ENCODE measurements at regions not wholly inside any gene's neighbourhood (a gene's known extent, or its start where the extent isn't known, plus 50 kb on each side); places are given as distances from the start of the nearest gene placed in this dataset.

DNA sequence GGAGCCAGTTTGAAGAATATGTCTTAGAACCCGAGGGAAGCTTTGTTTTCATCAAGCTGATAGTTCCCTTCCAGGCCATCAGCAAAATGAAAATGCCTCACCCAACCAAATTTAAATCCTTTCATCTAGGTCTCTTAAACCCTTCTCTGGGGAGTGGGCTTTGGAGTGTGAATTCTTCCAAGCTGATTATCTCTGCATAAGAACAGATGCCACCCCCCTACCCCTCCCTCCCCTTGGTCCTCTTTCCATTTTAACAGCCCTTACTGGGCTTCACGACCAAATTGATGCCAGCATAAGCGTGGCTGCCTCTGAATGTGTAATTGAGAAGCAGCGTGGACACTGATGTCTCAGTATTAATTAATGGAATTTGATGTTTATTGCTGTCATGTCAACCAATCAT lies 509.7 kb upstream of the CLINT1 start:
- DNase-seq (ENCODE audit: low spot score) = no peak

- no peak for DNase-seq (ENCODE audit: low spot score)
Observed at GRCh38 chr5:158364367-158364766, 505.4 kb upstream of the CLINT1 start.

DNA sequence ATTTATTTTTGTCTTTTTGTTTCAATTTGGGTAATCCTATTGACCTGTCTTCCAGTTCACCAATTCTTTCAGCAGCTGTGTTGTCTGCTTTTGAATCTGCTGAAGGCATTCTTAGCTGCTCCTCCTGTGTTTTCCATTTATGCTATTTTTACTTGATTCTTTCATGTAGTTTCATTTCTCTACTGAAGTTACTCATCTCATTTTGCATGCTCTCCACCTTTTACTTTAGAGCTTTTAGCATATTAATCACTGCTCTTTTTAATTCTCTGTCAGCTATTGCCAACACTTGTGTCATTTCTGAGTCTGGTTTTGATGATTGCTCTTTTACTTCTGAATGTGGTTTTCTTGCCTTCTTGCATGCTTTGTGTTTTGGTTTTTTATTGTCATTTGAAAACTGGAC lies 496.0 kb upstream of the CLINT1 start:
- DNase-seq (ENCODE audit: low spot score) = no peak

- DNase-seq (ENCODE audit: low spot score) = no peak
Observed at GRCh38 chr5:158351485-158352125, 492.7 kb upstream of the CLINT1 start.

GRCh38 chr5:158349987-158350386 lies 491.0 kb upstream of the CLINT1 start:
- DNase-seq (ENCODE audit: low spot score) = no peak

- DNase-seq (ENCODE audit: low spot score) = no peak
Observed at GRCh38 chr5:158344376-158344775, 485.4 kb upstream of the CLINT1 start.

DNA sequence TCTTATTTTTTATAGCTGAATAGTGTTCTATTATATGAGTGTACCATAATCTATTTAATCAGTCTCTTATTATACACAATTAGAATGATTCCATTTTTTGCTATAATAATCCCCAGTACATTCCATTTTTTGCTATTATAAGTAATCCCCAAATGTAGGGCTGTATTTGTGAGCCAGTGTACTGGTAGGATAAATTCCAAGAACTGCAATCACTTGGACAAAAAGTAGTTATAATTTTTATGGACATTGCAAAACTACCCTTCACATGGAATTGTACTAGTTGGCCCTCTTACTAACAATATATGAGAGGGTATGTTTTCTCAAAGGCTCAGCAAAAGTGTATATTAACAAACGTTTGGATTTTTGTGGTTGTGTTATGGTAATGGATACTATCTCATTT lies 481.7 kb upstream of the CLINT1 start:
- DNase-seq (ENCODE audit: low spot score) = no peak

DNA sequence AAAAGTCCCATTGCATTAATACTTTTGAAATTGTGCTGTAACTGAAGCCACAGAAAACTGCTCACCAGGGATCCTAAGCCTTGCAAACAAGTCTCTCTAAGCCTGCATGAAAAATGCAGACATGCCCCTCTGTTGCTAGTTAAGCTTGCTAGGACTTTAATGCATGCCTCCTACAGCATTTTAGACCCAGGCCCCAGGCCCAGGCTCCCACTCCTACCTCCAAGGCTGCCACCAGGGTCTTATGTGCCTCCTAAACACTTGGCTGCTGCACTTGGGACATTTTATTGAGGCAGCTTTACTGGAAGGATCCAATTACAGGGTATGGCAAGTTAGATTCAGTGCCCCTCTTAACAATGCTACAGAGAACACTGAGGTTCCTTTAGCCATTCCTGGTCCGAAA lies 467.3 kb upstream of the CLINT1 start:
- no peak for DNase-seq (ENCODE audit: low spot score)

DNA sequence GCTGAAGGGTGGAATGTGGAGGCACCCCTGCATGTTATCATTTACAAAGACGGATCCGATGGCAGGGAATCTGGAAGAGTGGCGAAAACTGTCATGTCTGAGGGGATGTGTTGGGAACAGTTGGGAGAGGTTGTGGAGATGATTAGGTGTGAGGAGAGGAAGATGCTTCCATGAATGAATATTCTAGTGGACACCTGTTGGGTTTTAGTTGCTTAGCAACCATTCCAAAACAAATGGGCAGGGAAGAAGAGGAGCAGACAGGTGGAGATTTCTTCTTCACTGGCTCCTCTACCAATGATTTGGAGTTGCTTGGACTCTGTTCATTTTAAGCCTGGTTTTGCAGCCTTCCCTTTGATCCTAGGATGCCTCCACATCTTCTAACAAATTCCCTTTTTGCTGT lies 465.3 kb upstream of the CLINT1 start:
- no peak for DNase-seq (ENCODE audit: low spot score)

DNA sequence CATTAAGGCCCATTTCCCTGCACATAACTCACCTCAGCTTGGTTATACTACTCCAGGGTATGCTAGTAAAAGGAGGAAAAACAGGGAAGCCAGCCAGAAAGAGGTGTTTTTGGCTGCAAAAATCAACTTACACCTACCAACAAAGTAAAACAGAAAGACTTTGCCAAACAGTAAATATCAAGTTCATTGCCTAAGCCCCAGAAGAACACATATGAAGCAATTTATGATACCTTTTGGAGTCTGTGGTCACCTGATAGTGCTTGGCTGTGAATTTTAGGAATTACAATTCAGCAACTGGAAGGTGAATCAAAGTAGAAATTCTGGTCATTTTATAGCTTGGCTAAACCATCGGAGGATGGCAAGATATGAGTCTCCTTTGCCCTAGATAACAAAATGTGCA lies 463.7 kb upstream of the CLINT1 start:
- DNase-seq (ENCODE audit: low spot score) = no peak

DNA sequence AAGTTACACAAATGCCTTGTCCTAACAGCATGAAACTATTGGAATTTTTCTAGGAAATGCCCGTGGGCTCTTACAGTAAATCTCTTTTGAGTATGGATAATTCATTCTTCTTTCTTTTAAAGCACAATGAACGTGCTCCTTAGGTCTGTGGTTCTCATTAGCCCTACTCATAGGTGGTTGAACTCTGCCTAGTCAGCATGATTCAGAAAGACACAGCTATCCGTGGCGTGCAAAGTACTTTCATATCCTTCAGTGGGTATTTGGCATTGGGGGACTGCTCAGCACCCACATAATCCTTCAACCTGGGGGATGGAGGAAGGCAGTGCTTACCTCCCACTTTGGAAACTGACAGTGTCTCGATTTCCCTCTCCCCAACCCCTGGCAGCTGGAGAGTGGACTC lies 462.0 kb upstream of the CLINT1 start:
- DNase-seq (ENCODE audit: low spot score) = no peak

DNA sequence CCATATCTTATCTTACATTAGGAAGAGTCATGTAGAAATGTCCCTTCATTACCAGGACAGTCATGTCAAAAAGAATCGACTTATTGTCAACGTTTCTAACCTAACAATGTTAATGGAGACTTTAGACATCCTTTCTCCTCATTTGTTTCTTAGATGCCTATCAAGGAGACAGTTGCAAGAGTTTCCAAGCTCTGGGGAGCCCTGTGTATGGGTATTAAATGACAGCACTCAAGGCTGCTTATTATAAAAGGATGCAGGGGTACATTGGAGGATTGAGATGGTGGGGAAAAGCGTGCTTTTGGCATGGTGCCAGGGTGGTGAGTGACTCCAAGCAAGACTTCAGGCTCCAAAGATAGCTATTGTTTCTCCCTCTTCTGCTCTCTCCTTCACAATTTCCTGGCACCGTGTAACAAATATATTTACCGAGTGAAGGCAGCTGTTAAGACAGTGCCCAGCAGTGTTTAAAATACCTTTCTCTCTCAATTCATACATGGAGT lies 461.3 kb upstream of the CLINT1 start:
- DNase-seq (ENCODE audit: low spot score) = no peak

GRCh38 chr5:158317507-158317906 lies 458.6 kb upstream of the CLINT1 start:
- no peak for DNase-seq (ENCODE audit: low spot score)

DNA sequence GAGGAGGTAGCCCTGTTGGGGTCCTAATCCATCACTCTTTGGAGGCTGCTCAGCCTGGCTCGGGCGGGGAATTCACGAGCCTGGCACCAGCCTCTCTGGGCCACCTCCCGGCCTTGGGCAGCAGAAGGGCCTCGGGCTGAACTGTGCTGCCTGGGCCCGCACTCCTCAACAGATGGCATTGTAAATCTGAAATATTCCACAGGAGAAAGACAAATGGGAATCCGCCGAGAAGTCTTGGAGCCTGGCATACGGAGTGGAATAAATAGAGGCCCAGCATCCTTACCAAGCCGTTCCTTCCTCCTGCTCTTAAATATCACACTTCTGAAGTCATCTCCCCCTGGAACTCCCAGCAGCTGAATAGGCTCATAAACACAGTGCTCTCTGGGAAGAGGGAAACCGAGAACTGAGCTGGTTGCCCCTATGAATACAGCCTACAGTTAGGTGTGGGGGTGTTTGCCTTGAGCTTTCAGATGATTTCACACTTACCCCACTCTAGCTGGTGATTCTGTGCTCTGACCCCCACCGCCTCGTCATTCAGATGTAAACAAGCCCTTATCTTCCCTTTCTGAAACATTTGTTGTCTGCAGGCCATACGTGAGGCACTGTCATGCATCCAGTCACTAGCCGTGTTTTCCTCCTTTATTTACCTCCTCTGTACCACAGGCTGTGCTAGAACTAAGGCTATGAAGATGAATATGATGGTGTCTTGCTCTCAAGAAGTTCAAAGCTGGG lies 455.0 kb upstream of the CLINT1 start:
- no peak for DNase-seq (ENCODE audit: low spot score)

DNA sequence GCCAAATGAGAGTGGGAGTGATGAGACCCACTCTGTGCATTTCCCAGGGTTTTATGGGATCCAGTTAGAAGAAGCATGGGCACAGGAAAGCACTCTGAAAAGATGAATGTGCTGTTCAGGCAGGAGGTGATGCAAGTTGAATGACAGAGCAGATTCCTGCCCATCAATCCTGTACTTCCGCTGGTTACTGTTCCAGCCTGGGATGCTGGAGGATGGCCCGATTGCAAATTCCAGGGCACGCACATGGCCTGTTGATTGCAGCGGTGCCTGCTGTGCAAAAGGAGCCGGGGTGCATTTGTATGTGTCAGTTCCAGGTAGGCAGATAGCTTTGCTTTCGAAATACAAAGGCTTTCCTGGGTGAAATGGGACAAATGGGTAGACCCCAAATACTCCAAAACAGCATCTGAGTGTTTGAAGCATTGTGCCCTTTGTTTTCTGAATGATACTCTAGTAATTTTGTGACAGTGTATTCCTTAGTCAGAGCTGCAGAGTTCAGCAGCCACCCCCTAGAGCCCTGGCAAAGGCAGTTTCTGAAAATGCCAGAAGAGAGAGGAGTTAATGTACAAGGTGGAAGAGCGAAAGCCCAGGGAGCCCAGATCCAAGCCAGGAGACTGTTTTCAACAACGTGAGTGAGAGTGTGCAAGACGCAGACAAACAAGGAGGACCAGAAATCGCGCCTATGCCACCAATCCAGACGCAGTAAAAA lies 454.2 kb upstream of the CLINT1 start:
- no peak for DNase-seq (ENCODE audit: low spot score)

DNA sequence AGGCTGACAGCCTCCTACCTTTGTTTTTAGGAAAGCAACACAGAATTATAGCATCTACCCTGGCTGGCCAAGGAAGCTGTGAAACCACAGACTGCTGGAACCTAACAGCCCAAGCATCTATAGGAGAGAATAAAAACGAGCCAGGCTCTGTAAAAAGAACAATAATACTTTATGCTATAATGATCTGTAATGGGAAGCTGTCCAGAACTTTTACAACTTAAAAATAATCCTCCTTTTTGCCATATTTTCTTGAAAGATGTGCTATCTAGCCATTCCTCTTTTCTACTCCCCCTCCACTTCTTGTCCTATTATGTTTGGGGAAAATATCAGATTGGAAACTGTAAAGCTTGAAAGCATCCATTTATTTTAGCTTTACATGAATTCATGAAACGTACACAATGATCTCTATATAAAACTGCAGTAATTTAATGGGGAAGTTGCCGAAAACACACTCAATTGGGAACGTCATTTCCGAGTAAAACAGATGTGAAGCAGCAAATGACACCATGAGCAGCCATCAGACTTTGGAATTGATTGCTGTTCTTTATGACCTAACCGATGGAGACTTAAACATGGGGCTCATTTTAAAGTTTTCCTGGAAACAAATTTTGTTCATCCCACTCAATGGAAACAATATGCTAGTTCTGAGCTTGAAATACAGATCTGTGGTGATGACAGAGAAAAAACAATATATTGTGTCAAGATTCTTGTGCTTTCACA lies 450.3 kb upstream of the CLINT1 start:
- DNase-seq (ENCODE audit: low spot score) = no peak

GRCh38 chr5:158308429-158309025 lies 449.6 kb upstream of the CLINT1 start:
- no peak for DNase-seq (ENCODE audit: low spot score)

GRCh38 chr5:158305861-158306260 lies 446.9 kb upstream of the CLINT1 start:
- DNase-seq (ENCODE audit: low spot score) = no peak

DNA sequence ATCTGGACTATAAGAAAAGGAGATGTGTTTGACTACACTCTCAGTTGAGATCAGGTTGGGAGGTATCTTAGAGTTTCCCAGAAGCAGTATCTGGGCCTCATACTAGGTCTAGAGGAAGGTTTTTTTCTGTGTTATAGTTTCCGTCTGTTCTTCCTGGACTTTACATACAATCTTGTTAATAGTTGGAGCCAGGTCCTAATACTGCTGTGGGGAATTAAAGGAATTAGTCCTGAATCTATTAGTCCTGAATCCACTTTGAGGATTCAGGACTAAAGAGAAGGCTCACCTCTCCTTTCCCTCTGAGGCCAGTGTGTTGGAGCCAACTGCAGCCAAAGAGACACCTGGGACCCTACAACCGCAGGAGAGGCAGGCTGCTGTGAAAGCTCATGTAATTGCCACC lies 445.7 kb upstream of the CLINT1 start:
- no peak for DNase-seq (ENCODE audit: low spot score)

GRCh38 chr5:158303883-158304282 lies 444.9 kb upstream of the CLINT1 start:
- DNase-seq (ENCODE audit: low spot score) = no peak

DNA sequence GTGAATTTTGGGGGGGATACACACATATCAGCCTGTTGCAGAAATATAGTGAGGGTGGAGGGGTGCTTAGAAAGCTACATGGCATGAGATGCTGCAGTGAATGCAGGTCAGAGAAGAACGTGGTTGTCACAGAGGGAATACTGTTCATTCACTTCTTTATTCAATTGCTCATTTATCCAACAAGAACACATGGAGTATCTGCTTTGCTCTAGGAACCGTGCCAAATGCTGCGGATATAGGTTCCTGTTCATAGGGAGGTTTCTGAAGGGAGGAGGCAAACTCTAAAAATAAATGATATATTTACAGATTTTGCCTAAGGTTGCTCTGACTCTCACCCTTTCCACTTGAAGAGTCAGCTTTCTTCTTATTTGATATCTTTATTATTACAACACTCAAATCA lies 444.3 kb upstream of the CLINT1 start:
- DNase-seq (ENCODE audit: low spot score) = no peak

- no peak for DNase-seq (ENCODE audit: low spot score)
Observed at GRCh38 chr5:158302029-158302428, 443.1 kb upstream of the CLINT1 start.
